SK-N-SH (cell line): ENCODE measurements at regions not wholly inside any gene's neighbourhood (a gene's known extent, or its start where the extent isn't known, plus 50 kb on each side); places are given as distances from the start of the nearest gene placed in this dataset.

Experiments used
- CTCF ChIA-PET: fragments of 300-600, 350-600 bp; formaldehyde crosslinking; extraction: SDS; loops from one replicate; lab custom pipeline; 2021; lab: Yijun Ruan, JAX
- POLR2A ChIA-PET: fragments of 350-600 bp; sonication (Branson Sonifier 250); formaldehyde crosslinking; extraction: SDS; loops from one replicate; lab custom pipeline; 2020; ENCODE audit warnings: antibody characterized with exemption, inconsistent platforms; lab: Yijun Ruan, JAX
- DNase-seq: peaks from one replicate; pipeline ENCODE4 v3.0.0; 2012
- H2AFZ ChIP-seq: fragments of 200-600 bp; sonication (generic); 2 replicates; pipeline ENCODE4 v1.8.1; 2016; ENCODE audit warnings: antibody characterized with exemption, mild to moderate bottlenecking, low read depth
- H3F3A ChIP-seq: fragments of 200-600 bp; sonication (generic); replicated peaks from 2 replicates; pipeline ENCODE3; 2016; ENCODE audit warnings: antibody characterized with exemption, mild to moderate bottlenecking; ENCODE audit not compliant: insufficient read depth
- H3K27ac ChIP-seq, 2 experiments: fragments of 200-500 bp in 1 of 2; fragments of 200-600 bp in 1 of 2; sonication (Bioruptor generic) in 1 of 2; sonication (generic), shearing (Covaris generic) in 1 of 2; 2 replicates each; pipeline versions ENCODE4 v1.5.1 to v1.6.1; 2014 to 2016; ENCODE audit warnings: low read depth in 2 of 2, inconsistent platforms in 1 of 2, low read length in 1 of 2, mild to moderate bottlenecking in 1 of 2, mixed read lengths in 1 of 2
- H3K27me3 ChIP-seq: fragments of 200-600 bp; sonication (generic), shearing (Covaris generic); 2 replicates; pipeline ENCODE4 v1.6.1; 2016; ENCODE audit warnings: mixed run types; ENCODE audit not compliant: insufficient read depth
- H3K36me3 ChIP-seq, 2 experiments: fragments of 200-500 bp in 1 of 2; fragments of 200-600 bp in 1 of 2; sonication (Bioruptor generic) in 1 of 2; sonication (generic) in 1 of 2; replicated peaks in 1 of 2; 2 replicates each; pipeline versions ENCODE3 to v1.5.1; 2014 to 2016; ENCODE audit warnings: low read length in 1 of 2, mild to moderate bottlenecking in 1 of 2; ENCODE audit not compliant: insufficient read depth in 2 of 2, control insufficient read depth in 1 of 2
- H3K4me1 ChIP-seq, 2 experiments: fragments of 200-500 bp in 1 of 2; fragments of 200-600 bp in 1 of 2; sonication (Bioruptor generic) in 1 of 2; sonication (generic), shearing (Covaris generic) in 1 of 2; 2 replicates each; pipeline versions ENCODE4 v1.5.1 to v1.6.1; 2014 to 2016; ENCODE audit warnings: low read depth in 1 of 2, low read length in 1 of 2, mixed run types in 1 of 2; ENCODE audit not compliant: insufficient read depth in 2 of 2, control insufficient read depth in 1 of 2
- H3K4me2 ChIP-seq: fragments of 200-600 bp; sonication (generic), shearing (Covaris generic); 2 replicates; pipeline ENCODE4 v1.6.1; 2017; ENCODE audit warnings: mixed run types
- H3K4me3 ChIP-seq, 2 experiments: fragments of 200-500 bp in 1 of 2; fragments of 200-600 bp in 1 of 2; sonication (Bioruptor generic) in 1 of 2; sonication (generic), shearing (Covaris generic) in 1 of 2; 2 replicates each; pipeline versions ENCODE4 v1.5.1 to v1.8.1; 2014 to 2016; ENCODE audit warnings: low read depth in 2 of 2, inconsistent platforms in 1 of 2, low read length in 1 of 2, mild to moderate bottlenecking in 1 of 2, mixed read lengths in 1 of 2, moderate library complexity in 1 of 2
- H3K79me2 ChIP-seq: fragments of 200-600 bp; sonication (generic); 2 replicates; pipeline ENCODE4 v1.8.1; 2017; ENCODE audit warnings: mild to moderate bottlenecking; ENCODE audit not compliant: insufficient read depth
- H3K9ac ChIP-seq: fragments of 200-600 bp; sonication (generic); 2 replicates; pipeline ENCODE4 v1.6.1; 2017; ENCODE audit warnings: mixed run types
- H3K9me2 ChIP-seq: fragments of 200-600 bp; sonication (generic); 2 replicates; pipeline ENCODE4 v1.6.1; 2017; ENCODE audit warnings: mixed run types
- H3K9me3 ChIP-seq: fragments of 200-600 bp; sonication (generic); 2 replicates; pipeline ENCODE4 v1.6.1; 2017; ENCODE audit warnings: mixed run types, mild to moderate bottlenecking, moderate library complexity
- H4K20me1 ChIP-seq: fragments of 200-600 bp; sonication (generic); 2 replicates; pipeline ENCODE4 v1.6.1; 2017; ENCODE audit warnings: mild to moderate bottlenecking, mixed run types; ENCODE audit not compliant: insufficient read depth
- CHD2 ChIP-seq: fragments of 150-350 bp; IDR thresholded peaks from 2 replicates; pipeline ENCODE4 v1.6.1; 2018; ENCODE audit warnings: low read length; ENCODE audit not compliant: partially characterized antibody
- ELF1 ChIP-seq: IDR thresholded peaks from 2 replicates; pipeline ENCODE4 v1.4.0; 2012
- EP300 ChIP-seq, 2 experiments: IDR thresholded peaks; 2 replicates each; pipeline versions ENCODE4 v1.4.0 to v1.6.1; 2012; ENCODE audit warnings: borderline replicate concordance in 1 of 2, low read depth in 1 of 2, low read length in 1 of 2
- FOXJ3 ChIP-seq: sonication (generic); formaldehyde crosslinking; IDR thresholded peaks from 2 replicates; pipeline ENCODE4 v1.5.1; 2020; ENCODE audit warnings: mild to moderate bottlenecking, missing genetic modification reagents
- GABPA ChIP-seq: IDR thresholded peaks from 2 replicates; pipeline ENCODE4 v1.4.0; 2012; ENCODE audit warnings: low read depth, mild to moderate bottlenecking
- GATA2 ChIP-seq: sonication (generic); formaldehyde crosslinking; IDR thresholded peaks from 2 replicates; pipeline ENCODE4 v1.5.0; 2020; ENCODE audit warnings: mild to moderate bottlenecking, missing genetic modification reagents
- JUND ChIP-seq: IDR thresholded peaks from 2 replicates; pipeline ENCODE4 v1.4.0; 2012
- MAX ChIP-seq: IDR thresholded peaks from 2 replicates; pipeline ENCODE4 v1.4.0; 2012; ENCODE audit warnings: low read depth
- MXI1 ChIP-seq: IDR thresholded peaks from 2 replicates; pipeline ENCODE4 v1.6.1; 2012; ENCODE audit warnings: mild to moderate bottlenecking, low read depth, low read length, improper control_type of control experiment
- NFIC ChIP-seq: IDR thresholded peaks from 2 replicates; pipeline ENCODE4 v1.4.0; 2012; ENCODE audit warnings: borderline replicate concordance
- NRF1 ChIP-seq: IDR thresholded peaks from 2 replicates; pipeline ENCODE4 v1.6.1; 2012; ENCODE audit warnings: low read depth, mild to moderate bottlenecking, low read length
- POLR2AphosphoS5 ChIP-seq: IDR thresholded peaks from 2 replicates; pipeline ENCODE4 v1.6.1; 2012; ENCODE audit warnings: low read depth, low read length
- RCOR1 ChIP-seq: fragments of 150-350 bp; IDR thresholded peaks from 2 replicates; pipeline ENCODE4 v1.6.1; 2017; ENCODE audit warnings: antibody characterized with exemption, low read length
- SIN3A ChIP-seq: IDR thresholded peaks from 2 replicates; pipeline ENCODE4 v1.6.1; 2012; ENCODE audit warnings: low read depth, mild to moderate bottlenecking, low read length, moderate library complexity, borderline replicate concordance
- SMC3 ChIP-seq: IDR thresholded peaks from 2 replicates; pipeline ENCODE4 v1.6.1; 2012; ENCODE audit warnings: low read depth, low read length, improper control_type of control experiment
- TAF1 ChIP-seq: IDR thresholded peaks from 2 replicates; pipeline ENCODE4 v1.6.1; 2012; ENCODE audit warnings: low read depth, mild to moderate bottlenecking, low read length, moderate library complexity, borderline replicate concordance
- TCF12 ChIP-seq: IDR thresholded peaks from 2 replicates; pipeline ENCODE4 v1.4.0; 2012
- TEAD4 ChIP-seq: IDR thresholded peaks from 2 replicates; pipeline ENCODE4 v1.4.0; 2012; ENCODE audit warnings: mild to moderate bottlenecking, borderline replicate concordance; ENCODE audit not compliant: insufficient read depth
- USF1 ChIP-seq: IDR thresholded peaks from 2 replicates; pipeline ENCODE4 v1.4.0; 2012; ENCODE audit warnings: low read depth, borderline replicate concordance
- USF2 ChIP-seq: fragments of 150-350 bp; IDR thresholded peaks from 2 replicates; pipeline ENCODE4 v1.6.1; 2017; ENCODE audit warnings: antibody characterized with exemption, low read length, low read depth, borderline replicate concordance
- WGBS: methylation state at CpG from one replicate; pipeline ENCODE4 v1.1.6; 2017; ENCODE audit warnings: low lambda C conversion rate; 5-methylcytosine and 5-hydroxymethylcytosine counted together

- Histone ChIP-seq H3F3A (no peaks in the 10 kb centered on the region), H3K9me2 (no peaks in the 10 kb centered on the region), H3K36me3 (no peaks in the 10 kb centered on the region), H3K9ac (no peak overlapping the region), H4K20me1 (no peaks in the 10 kb centered on the region), H2AFZ (no peak overlapping the region)
- ChIA-PET CTCF (interaction anchor here (1.0 to 1.4 kb wide), 2 partner anchors 31 to 263 kb away, joined by 3 to 5 read pairs; partner anchors contain the start of gene PTPRM), POLR2A (no interaction called here)
- no peak for TF ChIP-seq MXI1
- TF ChIP-seq, all 33 proteins: peak for 0
- DNase-seq, result no peak
- no peak overlapping the region for H3K4me2 ChIP-seq
- H3K4me3 ChIP-seq, result no peak overlapping the region
- H3K27me3 ChIP-seq, result no peaks in the 10 kb centered on the region
- no peaks in the 10 kb centered on the region for H3K79me2 ChIP-seq
- H3K27ac ChIP-seq, result no peak overlapping the region
- H3K4me1 ChIP-seq, result no peaks in the 10 kb centered on the region; a peak in 1 of 4 replicates
- H3K9me3 ChIP-seq, result peaks cover 2% of the 10 kb centered on the region; the same call in 1 of the 2 replicates
- WGBS, result 30% methylated on average over 4 of the region's 4 CpGs
Observed at GRCh38 chr18:7303316-7304060, 72.6 kb downstream of the LRRC30 start.

GRCh38 chr18:7304061-7304370 lies 73.1 kb downstream of the LRRC30 start:
- Histone ChIP-seq H3K9me2 (no peaks in the 10 kb centered on the region), H3K9ac (no peak overlapping the region), H3K79me2 (no peaks in the 10 kb centered on the region), H2AFZ (no peak overlapping the region), H3K27ac (no peak overlapping the region), H3K4me2 (no peak overlapping the region), H3F3A (no peaks in the 10 kb centered on the region), H4K20me1 (no peaks in the 10 kb centered on the region), H3K9me3 (no peaks in the 10 kb centered on the region), H3K27me3 (no peaks in the 10 kb centered on the region), H3K4me3 (no peak overlapping the region), H3K36me3 (no peaks in the 10 kb centered on the region), H3K4me1 (no peaks in the 10 kb centered on the region; a peak in 1 of 4 replicates)
- ChIA-PET CTCF (interaction anchor here (1.0 to 1.4 kb wide), 2 partner anchors 32 to 263 kb away, joined by 3 to 5 read pairs; partner anchors contain the start of gene PTPRM), POLR2A (no interaction called here)
- TF ChIP-seq CHD2 (no peak), NFIC (no peak), SMC3 (no peak), EP300 (IDR thresholded peaks at IDR 0.05; ENCODE audit: borderline replicate concordance in 1 of 2, low read depth in 1 of 2, low read length in 1 of 2) (no peak), ELF1 (no peak), JUND (no peak), TEAD4 (no peak), USF1 (no peak), SIN3A (no peak), TAF1 (no peak), GABPA (no peak), POLR2AphosphoS5 (no peak), MXI1 (no peak), MAX (no peak), FOXJ3 (CRISPR knock-in tag) (no peak), TCF12 (no peak), NRF1 (no peak), GATA2 (CRISPR knock-in tag) (no peak), RCOR1 (no peak), USF2 (no peak)
- 53% methylated on average over 6 of the region's 6 CpGs for WGBS
- no peak for DNase-seq
